Keratinocyte (primary cell): ENCODE measurements at regions not wholly inside any gene's neighbourhood (a gene's known extent, or its start where the extent isn't known, plus 50 kb on each side); places are given as distances from the start of the nearest gene placed in this dataset.

Experiments used
- DNase-seq: peaks from one replicate; pipeline ENCODE4 v3.0.0-alpha.2; 2011; ENCODE audit warnings: low read depth, missing footprints, low spot score
- FAIRE-seq: peaks from 2 replicates; lab custom pipeline; 2011; peaks lifted over from hg19 to GRCh38; lab: Jason Lieb, UNC
- H2AFZ ChIP-seq: 2 replicates; pipeline ENCODE4 v1.6.0; 2012; ENCODE audit warnings: low read length, control low read depth, inconsistent platforms; ENCODE audit not compliant: control insufficient read depth
- H3K27ac ChIP-seq: 2 replicates; pipeline ENCODE4 v1.5.1; 2011; ENCODE audit warnings: low read length; ENCODE audit not compliant: control insufficient read depth, insufficient read depth
- H3K27me3 ChIP-seq: 3 replicates; pipeline ENCODE4 v1.6.0; 2011; ENCODE audit warnings: low read length; ENCODE audit not compliant: control insufficient read depth, insufficient read depth; ENCODE audit errors: extremely low read depth
- H3K36me3 ChIP-seq, 2 experiments: 2 replicates in 1 of 2; 3 replicates in 1 of 2; pipeline ENCODE4 v1.5.1; 2011; ENCODE audit warnings: low read length in 2 of 2, mild to moderate bottlenecking in 1 of 2; ENCODE audit not compliant: control insufficient read depth in 2 of 2, insufficient read depth in 2 of 2; ENCODE audit errors: extremely low read depth in 1 of 2
- H3K4me1 ChIP-seq: 3 replicates; pipeline ENCODE4 v1.5.1; 2011; ENCODE audit warnings: low read length; ENCODE audit not compliant: control insufficient read depth, insufficient read depth; ENCODE audit errors: extremely low read depth
- H3K4me2 ChIP-seq: 3 replicates; pipeline ENCODE4 v1.6.0; 2011; ENCODE audit warnings: low read depth, low read length; ENCODE audit not compliant: control insufficient read depth, insufficient read depth; ENCODE audit errors: extremely low read depth
- H3K4me3 ChIP-seq, 3 experiments: fragments of 200-600 bp in 1 of 3; sonication (generic) in 1 of 3; 2 replicates in 2 of 3; 3 replicates in 1 of 3; pipeline ENCODE4 v1.5.1; 2011 to 2016; ENCODE audit warnings: low read length in 3 of 3, mild to moderate bottlenecking in 3 of 3, control low read depth in 2 of 3, inconsistent platforms in 1 of 3, low read depth in 1 of 3, mixed read lengths in 1 of 3, mixed run types in 1 of 3, moderate library complexity in 1 of 3; ENCODE audit not compliant: control insufficient read depth in 2 of 3, insufficient read depth in 2 of 3; ENCODE audit errors: extremely low read depth in 1 of 3
- H3K79me2 ChIP-seq: 2 replicates; pipeline ENCODE4 v1.6.0; 2012; ENCODE audit warnings: low read length; ENCODE audit not compliant: control insufficient read depth, insufficient read depth
- H3K9ac ChIP-seq: 3 replicates; pipeline ENCODE4 v1.6.0; 2011; ENCODE audit warnings: low read length; ENCODE audit not compliant: control insufficient read depth, insufficient read depth; ENCODE audit errors: extremely low read depth
- H3K9me1 ChIP-seq: 3 replicates; pipeline ENCODE4 v1.6.0; 2011; ENCODE audit warnings: low read length; ENCODE audit not compliant: control insufficient read depth, insufficient read depth; ENCODE audit errors: extremely low read depth
- H3K9me3 ChIP-seq: 2 replicates; pipeline ENCODE4 v1.5.1; 2012; ENCODE audit warnings: low read depth, low read length; ENCODE audit not compliant: control insufficient read depth
- H4K20me1 ChIP-seq: 3 replicates; pipeline ENCODE4 v1.6.0; 2011; ENCODE audit warnings: low read length; ENCODE audit not compliant: control insufficient read depth, insufficient read depth; ENCODE audit errors: extremely low read depth
- CTCF ChIP-seq, 3 experiments: IDR thresholded peaks in 1 of 3; conservative IDR thresholded peaks in 1 of 3; optimal IDR thresholded peaks in 1 of 3; 2 replicates in 2 of 3; 3 replicates in 1 of 3; pipeline versions ENCODE3 to v1.5.1; 2011; ENCODE audit warnings: low read length in 3 of 3, mild to moderate bottlenecking in 3 of 3, moderate library complexity in 2 of 3, control low read depth in 1 of 3, inconsistent platforms in 1 of 3; ENCODE audit not compliant: insufficient read depth in 2 of 3; ENCODE audit errors: extremely low read depth in 1 of 3
- EZH2 ChIP-seq: IDR thresholded peaks from one replicate; pipeline ENCODE4 v1.6.1; 2012; ENCODE audit warnings: inconsistent platforms, mild to moderate bottlenecking, low read length, moderate library complexity
- dilution Hi-C: fragments of 300-500 bp; cut with MboI; formaldehyde crosslinking; loops from one replicate; pipeline ENCODE4 v1.7.0; 2020; ENCODE audit warnings: low sequenced_read_pairs; ENCODE audit not compliant: extremely low pct_ligation_motif_present

GRCh38 chr6:139982195-139982594, 607.7 kb upstream of the CITED2 start:
- no peak overlapping the region for H3K4me3 ChIP-seq
- dilution Hi-C loops, result no loop called here
- TF ChIP-seq EZH2, result no peak
- TF ChIP-seq CTCF (optimal IDR thresholded peaks at IDR 0.05 in 1 of 3, IDR thresholded peaks at IDR 0.05 in 1 of 3, conservative IDR thresholded peaks at IDR 0.05 in 1 of 3; ENCODE audit: extremely low read depth in 1 of 3, insufficient read depth in 2 of 3, low read length in 3 of 3), result no peak

GRCh38 chr6:139981768-139982181, 607.3 kb upstream of the CITED2 start:
- TF ChIP-seq CTCF (optimal IDR thresholded peaks at IDR 0.05 in 1 of 3, IDR thresholded peaks at IDR 0.05 in 1 of 3, conservative IDR thresholded peaks at IDR 0.05 in 1 of 3; ENCODE audit: extremely low read depth in 1 of 3, insufficient read depth in 2 of 3, low read length in 3 of 3), result no peak
- TF ChIP-seq EZH2, result no peak
- FAIRE-seq (peak; percentile 69), DNase-seq (no peak)
- H4K20me1 ChIP-seq, result no peaks in the 10 kb centered on the region
- dilution Hi-C loops, result no loop called here
- no peak overlapping the region for H3K4me3 ChIP-seq
- H3K4me1 ChIP-seq, result peaks cover 25% of the 10 kb centered on the region
- H3K4me2 ChIP-seq, result peak overlapping the region; percentile 22
- H2AFZ ChIP-seq, result peak overlapping the region; percentile 5
- H3K9me1 ChIP-seq, result no peaks in the 10 kb centered on the region
- no peaks in the 10 kb centered on the region for H3K27me3 ChIP-seq
- H3K9ac ChIP-seq, result no peak overlapping the region
- no peaks in the 10 kb centered on the region for H3K9me3 ChIP-seq
- H3K27ac ChIP-seq, result peak overlapping the region; percentile 10
- no peaks in the 10 kb centered on the region for H3K79me2 ChIP-seq
- H3K36me3 ChIP-seq, result no peaks in the 10 kb centered on the region

More at GRCh38 chr6:139982195-139982594, 607.7 kb upstream of the CITED2 start:
- no peak for DNase-seq
- H3K79me2 ChIP-seq, result no peaks in the 10 kb centered on the region
- H3K4me2 ChIP-seq, result peak overlapping the region; percentile 22
- no peaks in the 10 kb centered on the region for H4K20me1 ChIP-seq
- H3K36me3 ChIP-seq, result no peaks in the 10 kb centered on the region
- peaks cover 25% of the 10 kb centered on the region for H3K4me1 ChIP-seq
- H3K9ac ChIP-seq, result no peak overlapping the region
- H3K27ac ChIP-seq, result peak overlapping the region; percentile 10
- no peaks in the 10 kb centered on the region for H3K9me3 ChIP-seq
- H2AFZ ChIP-seq, result peak overlapping the region; percentile 5
- no peaks in the 10 kb centered on the region for H3K9me1 ChIP-seq
- no peaks in the 10 kb centered on the region for H3K27me3 ChIP-seq
- no peak for FAIRE-seq
